BJ (cell line): ENCODE measurements at regions not wholly inside any gene's neighbourhood (a gene's known extent, or its start where the extent isn't known, plus 50 kb on each side); places are given as distances from the start of the nearest gene placed in this dataset.
A peak's percentile ranks its signal among the peaks of the same experiment; 100 is the strongest.
"Not testable (repeated sequence)": the region's sequence is repeated elsewhere in the genome, so short reads cannot be mapped to it uniquely, and the experiment has no call there.

Experiments
- CTCF ChIA-PET: fragments of 350-600 bp; formaldehyde crosslinking; extraction: SDS; loops from one replicate; lab custom pipeline; 2021; ENCODE audit warnings: antibody characterized with exemption, inconsistent platforms; lab: Yijun Ruan, JAX
- POLR2A ChIA-PET: fragments of 300-600 bp; sonication (Branson Sonifier 250); formaldehyde crosslinking; extraction: SDS; loops from one replicate; lab custom pipeline; 2021; ENCODE audit warnings: antibody characterized with exemption; lab: Charles Lee
- DNase-seq: peaks from one replicate; pipeline ENCODE4 v3.0.0-alpha.2; 2011; ENCODE audit warnings: low read depth
- H3K27me3 ChIP-seq: 2 replicates; pipeline ENCODE4 v1.6.0; 2011; ENCODE audit warnings: low read length; ENCODE audit not compliant: control insufficient read depth, insufficient read depth
- H3K36me3 ChIP-seq: 2 replicates; pipeline ENCODE4 v1.5.1; 2011; ENCODE audit warnings: low read length; ENCODE audit not compliant: control insufficient read depth, insufficient read depth
- H3K4me3 ChIP-seq: 2 replicates; pipeline ENCODE4 v1.5.1; 2011; ENCODE audit warnings: low read depth, mild to moderate bottlenecking, control low read depth, low read length
- TF ChIP-seq, protein P1 (sequence below): IDR thresholded peaks from 2 replicates; pipeline ENCODE4 v1.5.1; 2011; ENCODE audit warnings: low read depth, mild to moderate bottlenecking, control low read depth, inconsistent platforms, low read length, moderate library complexity; ENCODE audit not compliant: insufficient read depth

DNA sequence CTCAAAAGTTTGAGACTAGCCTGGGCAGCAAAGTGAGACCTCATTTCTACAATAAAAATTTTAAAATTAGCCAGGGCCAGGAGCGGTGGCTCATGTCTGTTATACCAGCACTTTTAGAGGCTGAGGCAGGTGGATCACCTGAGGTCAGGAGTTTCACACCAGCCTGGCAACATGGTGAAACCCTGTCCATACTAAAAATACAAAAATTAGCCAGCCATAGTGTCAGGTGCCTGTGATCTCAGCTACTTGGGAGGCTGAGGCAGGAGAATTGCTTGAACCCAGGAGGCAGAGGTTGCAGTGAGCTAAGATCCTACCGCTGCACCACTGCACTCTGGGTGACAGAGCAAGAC is 85.1 kb upstream of the MAP4 start:
- H3K4me3 ChIP-seq, H3K27me3 ChIP-seq, DNase-seq, H3K36me3 ChIP-seq: not testable (repeated sequence)
- ChIA-PET CTCF (interaction anchor here (0.8 to 1.0 kb wide), 4 partner anchors 9 to 32 kb away, joined by 3 to 4 read pairs (median 3); no protein-coding TSS in a partner anchor), POLR2A (interaction anchor here (1.4 kb wide), 1 partner anchor 12 kb away, joined by 14 read pairs; no protein-coding TSS in a partner anchor)

DNA sequence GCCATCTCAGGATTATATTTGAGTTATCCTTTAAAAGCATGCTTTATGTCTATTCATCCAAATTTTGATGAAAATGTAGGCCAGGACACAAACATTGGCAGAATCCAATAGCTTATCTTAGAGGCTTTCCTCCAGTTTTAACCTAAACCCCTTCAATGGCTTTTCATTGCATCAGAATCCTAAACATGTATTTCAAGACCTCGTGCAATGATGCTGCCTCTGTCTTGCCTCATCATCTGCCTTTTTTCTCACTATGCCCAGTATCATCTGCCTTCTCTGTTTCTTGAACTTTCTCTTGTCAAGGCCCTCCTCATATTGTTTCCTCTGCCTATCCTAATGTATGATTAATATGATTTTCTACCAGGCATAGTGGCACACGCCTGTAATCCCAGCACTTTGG is 76.1 kb upstream of the MAP4 start:
- no peaks in the 10 kb centered on the region for H3K27me3 ChIP-seq
- CTCF ChIA-PET: no interaction called here
- TF ChIP-seq, protein P1, sequence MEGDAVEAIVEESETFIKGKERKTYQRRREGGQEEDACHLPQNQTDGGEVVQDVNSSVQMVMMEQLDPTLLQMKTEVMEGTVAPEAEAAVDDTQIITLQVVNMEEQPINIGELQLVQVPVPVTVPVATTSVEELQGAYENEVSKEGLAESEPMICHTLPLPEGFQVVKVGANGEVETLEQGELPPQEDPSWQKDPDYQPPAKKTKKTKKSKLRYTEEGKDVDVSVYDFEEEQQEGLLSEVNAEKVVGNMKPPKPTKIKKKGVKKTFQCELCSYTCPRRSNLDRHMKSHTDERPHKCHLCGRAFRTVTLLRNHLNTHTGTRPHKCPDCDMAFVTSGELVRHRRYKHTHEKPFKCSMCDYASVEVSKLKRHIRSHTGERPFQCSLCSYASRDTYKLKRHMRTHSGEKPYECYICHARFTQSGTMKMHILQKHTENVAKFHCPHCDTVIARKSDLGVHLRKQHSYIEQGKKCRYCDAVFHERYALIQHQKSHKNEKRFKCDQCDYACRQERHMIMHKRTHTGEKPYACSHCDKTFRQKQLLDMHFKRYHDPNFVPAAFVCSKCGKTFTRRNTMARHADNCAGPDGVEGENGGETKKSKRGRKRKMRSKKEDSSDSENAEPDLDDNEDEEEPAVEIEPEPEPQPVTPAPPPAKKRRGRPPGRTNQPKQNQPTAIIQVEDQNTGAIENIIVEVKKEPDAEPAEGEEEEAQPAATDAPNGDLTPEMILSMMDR: no peak
- H3K36me3 ChIP-seq: no peaks in the 10 kb centered on the region
- POLR2A ChIA-PET: no interaction called here
- no peak overlapping the region for H3K4me3 ChIP-seq
- no peak for DNase-seq

DNA sequence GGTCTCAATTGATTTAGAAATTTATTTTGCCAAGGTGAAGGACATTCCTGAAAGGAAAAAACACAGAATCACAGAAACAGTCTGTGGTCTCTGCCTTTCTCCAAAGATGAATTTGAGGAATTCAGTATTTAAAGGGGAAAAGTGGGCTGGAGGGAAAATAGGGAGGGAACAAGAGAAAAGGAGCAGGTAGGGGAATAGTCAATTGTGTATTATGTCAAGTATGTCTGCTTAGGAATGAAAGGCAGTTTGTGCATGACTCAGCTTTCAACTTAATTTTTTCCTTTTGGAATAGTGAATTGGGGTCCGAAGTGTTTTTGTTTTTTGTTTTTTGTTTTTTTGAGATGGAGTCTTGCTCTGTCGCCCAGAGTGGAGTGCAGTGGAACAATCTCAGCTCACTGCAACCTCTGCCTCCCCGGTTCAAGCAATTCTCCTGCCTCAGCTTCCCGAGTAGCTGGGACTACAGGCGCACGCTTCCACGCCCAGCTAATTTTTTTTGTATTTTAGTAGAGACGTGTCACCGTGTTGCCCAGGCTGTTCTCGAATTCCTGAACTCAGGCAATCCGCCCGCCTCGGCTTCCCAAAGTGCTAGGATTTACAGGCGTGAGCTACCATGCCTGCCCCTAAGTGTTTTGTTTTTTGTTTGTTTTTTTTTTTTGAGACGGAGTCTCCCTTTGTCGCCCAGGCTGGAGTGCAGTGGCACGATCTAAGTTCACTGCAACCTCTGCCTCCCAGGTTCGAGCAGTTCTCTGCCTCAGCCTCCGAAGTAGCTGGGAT is 74.1 kb upstream of the MAP4 start:
- H3K27me3 ChIP-seq: no peaks in the 10 kb centered on the region
- no peak overlapping the region for H3K4me3 ChIP-seq
- no peak for DNase-seq
- POLR2A ChIA-PET: no interaction called here
- TF ChIP-seq, protein P1: no peak
- CTCF ChIA-PET: interaction anchor here (0.5 to 1.2 kb wide), 3 partner anchors 11 to 16 kb away, joined by 3 read pairs; no protein-coding TSS in a partner anchor
- H3K36me3 ChIP-seq: no peaks in the 10 kb centered on the region

DNA sequence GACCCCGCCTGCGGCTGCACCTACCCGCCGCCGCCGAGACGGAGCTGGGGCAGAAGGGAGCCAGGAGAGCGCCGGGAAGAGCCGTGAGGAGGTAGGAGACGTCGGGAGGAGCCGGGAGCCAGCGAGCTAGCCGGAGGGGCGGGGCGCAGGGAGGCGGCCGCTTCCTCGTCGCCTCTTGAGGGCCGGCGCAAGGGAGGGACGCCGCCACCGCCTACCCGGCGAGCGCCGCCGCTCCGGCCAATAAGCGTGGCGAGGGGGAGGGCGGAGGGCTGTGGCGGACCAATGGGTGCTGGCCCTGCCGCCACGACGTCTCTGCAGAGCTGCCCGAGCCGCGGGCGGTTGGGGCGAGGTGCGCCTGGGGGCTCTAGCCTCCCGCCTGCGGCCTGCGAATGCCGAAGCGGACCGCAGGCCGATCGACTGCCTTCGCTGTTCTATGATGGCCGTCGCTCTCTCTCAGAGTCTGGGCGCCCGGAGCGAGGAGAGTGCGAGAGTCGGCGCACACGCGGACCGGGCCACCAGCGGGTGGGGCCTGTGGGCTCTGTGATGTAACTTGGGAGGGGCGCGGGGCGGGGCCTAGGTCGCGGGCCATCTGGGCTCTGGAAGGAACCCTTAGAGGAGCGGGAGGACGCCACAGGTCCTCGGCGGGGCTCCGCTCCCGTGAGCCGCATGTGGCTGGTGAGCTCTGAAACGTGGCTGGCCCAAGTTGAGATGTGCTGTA is 72.7 kb upstream of the MAP4 start:
- POLR2A ChIA-PET: interaction anchor here (0.5 to 1.6 kb wide), 4 partner anchors 12 to 59 kb away, joined by 3 to 14 read pairs (median 5); no protein-coding TSS in a partner anchor
- peak; percentile 86 for DNase-seq
- TF ChIP-seq, protein P1: no peak
- Histone ChIP-seq H3K36me3 (no peaks in the 10 kb centered on the region), H3K4me3 (peak overlapping the region; percentile 83), H3K27me3 (no peaks in the 10 kb centered on the region)
- CTCF ChIA-PET: interaction anchor here (1.1 to 3.3 kb wide), 3 partner anchors 10 to 69 kb away, joined by 3 to 16 read pairs (median 4); no protein-coding TSS in a partner anchor

- H3K36me3 ChIP-seq: no peaks in the 10 kb centered on the region
- CTCF ChIA-PET: interaction anchor here (1.1 to 3.3 kb wide), 4 partner anchors 11 to 264 kb away, joined by 3 to 16 read pairs (median 4); no protein-coding TSS in a partner anchor
- TF ChIP-seq, protein P1: no peak
- POLR2A ChIA-PET: interaction anchor here (0.5 to 1.6 kb wide), 3 partner anchors 13 to 1079 kb away, joined by 3 to 14 read pairs (median 7); no protein-coding TSS in a partner anchor
- peak overlapping the region; percentile 83 for H3K4me3 ChIP-seq
- DNase-seq: no peak
- no peaks in the 10 kb centered on the region for H3K27me3 ChIP-seq
These were observed 72.0 kb upstream of the MAP4 start for GRCh38 chr3:48088056-48088748.
